Prostate gland (tissue), 2 donors: ENCODE measurements at regions not wholly inside any gene's neighbourhood (a gene's known extent, or its start where the extent isn't known, plus 50 kb on each side); places are given as distances from the start of the nearest gene placed in this dataset.

Experiments used
- POLR2A ChIP-seq: fragments of 450-650 bp; IDR thresholded peaks from one replicate; pipeline ENCODE4 v1.6.1; 2016; ENCODE audit warnings: antibody characterized with exemption, mild to moderate bottlenecking
- POLR2AphosphoS5 ChIP-seq: sonication (generic); formaldehyde crosslinking; IDR thresholded peaks from one replicate; pipeline ENCODE4 v1.6.1; 2017; ENCODE audit warnings: antibody characterized with exemption
- TF ChIP-seq, protein P1 (sequence below), 4 experiments: fragments of 200-600 bp in 2 of 4; fragments of 450-650 bp in 2 of 4; sonication (generic) in 2 of 4; IDR thresholded peaks; 1 replicate in 3 of 4; 2 replicates in 1 of 4; pipeline ENCODE4 v1.5.1; 2016 to 2019; ENCODE audit warnings: antibody characterized with exemption in 4 of 4, mild to moderate bottlenecking in 2 of 4, moderate library complexity in 2 of 4

DNA sequence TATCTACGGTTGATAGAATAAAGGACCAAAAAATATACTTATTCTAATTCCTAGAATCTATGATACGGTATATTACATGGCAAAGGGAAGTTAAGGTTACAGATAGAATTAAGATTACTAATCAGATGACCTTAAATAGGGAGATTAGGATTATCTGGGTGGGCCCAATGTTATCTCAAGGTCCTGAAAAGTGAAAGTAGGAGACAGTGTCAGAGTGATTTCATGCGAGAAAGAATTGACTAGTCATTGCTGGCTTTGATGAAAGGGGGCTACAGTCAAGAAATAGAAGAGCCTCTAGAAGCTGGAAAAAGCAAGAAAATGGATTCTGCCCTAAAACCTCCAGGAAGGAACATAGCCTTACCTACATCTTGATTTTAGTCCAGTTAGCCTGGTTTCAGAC lies 176.9 kb upstream of the PPP1R2C start:
- TF ChIP-seq, protein P1, sequence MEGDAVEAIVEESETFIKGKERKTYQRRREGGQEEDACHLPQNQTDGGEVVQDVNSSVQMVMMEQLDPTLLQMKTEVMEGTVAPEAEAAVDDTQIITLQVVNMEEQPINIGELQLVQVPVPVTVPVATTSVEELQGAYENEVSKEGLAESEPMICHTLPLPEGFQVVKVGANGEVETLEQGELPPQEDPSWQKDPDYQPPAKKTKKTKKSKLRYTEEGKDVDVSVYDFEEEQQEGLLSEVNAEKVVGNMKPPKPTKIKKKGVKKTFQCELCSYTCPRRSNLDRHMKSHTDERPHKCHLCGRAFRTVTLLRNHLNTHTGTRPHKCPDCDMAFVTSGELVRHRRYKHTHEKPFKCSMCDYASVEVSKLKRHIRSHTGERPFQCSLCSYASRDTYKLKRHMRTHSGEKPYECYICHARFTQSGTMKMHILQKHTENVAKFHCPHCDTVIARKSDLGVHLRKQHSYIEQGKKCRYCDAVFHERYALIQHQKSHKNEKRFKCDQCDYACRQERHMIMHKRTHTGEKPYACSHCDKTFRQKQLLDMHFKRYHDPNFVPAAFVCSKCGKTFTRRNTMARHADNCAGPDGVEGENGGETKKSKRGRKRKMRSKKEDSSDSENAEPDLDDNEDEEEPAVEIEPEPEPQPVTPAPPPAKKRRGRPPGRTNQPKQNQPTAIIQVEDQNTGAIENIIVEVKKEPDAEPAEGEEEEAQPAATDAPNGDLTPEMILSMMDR (IDR thresholded peaks at IDR 0.05): no peak
- TF ChIP-seq POLR2AphosphoS5 (no peak), POLR2A (no peak)
